Colon (tissue), 2 donors: ENCODE measurements at regions not wholly inside any gene's neighbourhood (a gene's known extent, or its start where the extent isn't known, plus 50 kb on each side); places are given as distances from the start of the nearest gene placed in this dataset.

Source experiments
- FAIRE-seq: peaks from 2 replicates; lab custom pipeline; 2012; peaks lifted over from hg19 to GRCh38; lab: Jason Lieb, UNC
- donor health status: control.
- donor health status: control.

DNA sequence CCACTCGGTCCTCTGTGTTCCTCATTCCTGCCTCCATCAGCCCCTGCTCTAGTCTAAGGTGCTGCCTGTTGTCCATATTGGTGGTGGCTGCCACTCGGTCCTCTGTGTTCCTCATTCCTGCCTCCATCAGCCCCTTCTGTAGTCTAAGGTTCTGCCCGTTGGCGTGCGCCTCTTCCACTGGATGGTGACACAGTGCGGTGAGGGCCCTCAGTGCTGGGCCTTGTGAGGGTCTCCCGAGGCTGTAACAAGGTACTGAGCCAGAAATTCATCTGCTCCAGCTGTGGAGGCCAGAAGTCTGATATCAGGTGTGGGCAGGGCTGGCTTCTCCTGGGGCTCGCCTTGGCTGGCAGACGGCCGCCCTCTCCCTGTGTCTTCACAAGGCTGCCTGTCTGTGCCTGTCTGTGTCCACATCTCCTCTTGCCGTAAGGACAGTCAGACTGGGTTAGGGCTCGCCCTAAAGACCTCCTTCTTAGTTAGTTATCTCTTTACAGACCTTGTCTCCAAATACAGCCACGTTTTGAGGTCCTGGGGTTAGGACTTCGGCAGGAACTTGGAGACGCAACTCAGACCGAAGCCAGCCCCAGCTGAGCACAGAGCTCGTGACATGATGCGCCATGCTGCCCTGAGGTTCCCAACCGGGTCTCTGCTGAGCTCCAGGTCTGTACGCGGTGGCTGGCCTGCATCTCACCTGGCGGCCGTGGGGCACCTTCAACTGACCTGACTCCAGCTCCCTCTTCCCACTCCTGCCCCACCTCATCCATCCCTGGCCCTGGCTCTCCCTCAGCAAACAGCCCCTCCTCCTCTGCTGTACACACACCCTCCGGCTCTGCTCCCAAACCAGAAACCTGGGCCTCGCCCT is 181.4 kb upstream of the SHH start:
- FAIRE-seq, result no peak

DNA sequence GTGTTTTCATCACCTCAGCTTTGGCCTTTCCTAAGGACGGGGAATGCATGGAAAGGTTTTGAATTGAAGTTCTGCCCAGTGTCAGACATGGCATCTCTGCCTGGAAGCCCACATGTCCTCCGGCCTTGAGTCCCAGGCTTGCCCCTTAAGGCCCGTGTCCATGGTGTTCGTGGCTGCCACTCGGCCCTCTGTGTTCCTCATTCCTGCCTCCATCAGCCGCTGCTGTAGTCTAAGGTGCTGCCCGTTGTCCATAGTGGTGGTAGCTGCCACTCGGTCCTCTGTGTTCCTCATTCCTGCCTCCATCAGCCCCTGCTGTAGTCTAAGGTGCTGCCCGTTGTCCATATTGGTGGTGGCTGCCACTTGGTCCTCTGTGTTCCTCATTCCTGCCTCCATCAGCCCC is 180.7 kb upstream of the SHH start:
- FAIRE-seq, result no peak

DNA sequence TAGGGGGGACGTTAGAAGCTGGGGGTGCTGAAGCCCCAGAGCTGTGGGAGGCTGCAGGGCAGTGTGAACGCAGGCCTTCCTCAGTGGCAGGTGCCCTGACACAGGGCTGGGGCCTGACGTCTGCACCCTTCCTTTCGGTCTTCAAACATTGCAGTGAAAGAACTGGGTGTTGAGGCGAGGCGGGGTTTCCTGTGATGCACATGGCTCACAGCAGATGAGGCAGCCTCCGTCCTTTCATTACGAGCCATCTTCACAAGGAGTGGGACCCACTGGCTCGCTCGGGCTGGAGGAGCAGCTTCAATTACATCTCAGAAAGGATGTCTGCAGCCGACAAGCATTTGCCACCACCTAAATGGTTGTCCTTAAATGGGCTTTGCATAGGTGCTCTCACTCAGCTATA is 180.3 kb upstream of the SHH start:
- FAIRE-seq, result no peak

DNA sequence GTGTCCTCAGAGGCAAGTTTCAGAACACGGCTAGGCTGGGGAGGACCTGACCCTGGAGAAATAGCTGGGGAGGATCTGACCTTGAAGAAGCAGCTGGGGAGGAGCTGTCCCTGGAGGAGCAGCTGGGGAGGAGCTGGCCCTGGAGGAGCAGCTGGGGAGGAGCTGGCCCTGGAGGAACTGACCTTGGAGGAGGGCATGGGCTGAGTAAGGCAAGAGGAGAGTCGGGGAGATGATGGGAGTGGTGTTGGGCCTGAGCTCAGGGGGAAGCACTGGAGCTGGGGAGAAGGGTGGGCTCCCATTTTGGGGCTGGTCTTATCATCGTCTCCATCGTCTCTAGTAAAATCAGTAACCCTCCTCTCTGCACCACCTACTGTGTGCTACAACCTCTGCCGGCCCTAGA is 179.8 kb upstream of the SHH start:
- FAIRE-seq, result no peak

DNA sequence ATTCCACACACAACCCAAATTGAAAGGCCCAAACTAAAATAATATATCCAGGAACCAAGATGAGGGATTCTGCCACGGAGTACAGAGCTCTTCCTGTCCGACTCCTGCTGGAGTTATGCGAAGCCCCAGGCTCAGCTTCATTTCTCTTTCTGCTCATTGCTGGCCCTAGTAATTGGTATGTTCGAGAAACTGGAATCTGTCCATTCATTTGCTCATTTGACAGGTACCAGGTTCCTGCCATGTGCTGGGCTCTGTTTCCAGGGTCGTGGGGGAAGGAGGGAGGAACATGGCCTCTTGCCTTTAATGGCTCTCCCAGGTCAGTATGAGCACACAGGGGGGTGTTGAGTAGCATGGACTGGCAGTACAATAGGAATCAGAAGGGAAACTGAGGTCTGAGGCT is 179.2 kb upstream of the SHH start:
- no peak for FAIRE-seq

DNA sequence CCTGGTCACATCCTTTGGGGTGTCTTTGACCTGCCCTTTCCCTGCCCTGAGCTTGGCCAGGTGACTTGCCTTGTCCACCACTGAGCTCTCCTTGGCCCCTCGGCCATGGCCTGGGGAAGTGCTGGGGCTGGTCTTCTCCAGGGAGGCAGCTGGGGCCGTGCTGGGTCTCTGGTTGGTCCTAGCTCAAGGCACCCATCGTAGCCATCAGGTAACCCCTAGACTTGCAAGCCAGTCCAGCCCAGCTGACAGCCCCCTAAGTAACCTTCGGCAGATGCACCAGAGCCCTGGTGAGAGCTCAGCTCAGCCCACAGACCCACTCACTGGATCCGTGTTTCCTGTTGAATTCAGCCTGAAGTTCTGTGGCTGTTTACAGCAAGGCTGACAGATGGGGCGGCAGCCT is 176.2 kb upstream of the SHH start:
- FAIRE-seq, result no peak

DNA sequence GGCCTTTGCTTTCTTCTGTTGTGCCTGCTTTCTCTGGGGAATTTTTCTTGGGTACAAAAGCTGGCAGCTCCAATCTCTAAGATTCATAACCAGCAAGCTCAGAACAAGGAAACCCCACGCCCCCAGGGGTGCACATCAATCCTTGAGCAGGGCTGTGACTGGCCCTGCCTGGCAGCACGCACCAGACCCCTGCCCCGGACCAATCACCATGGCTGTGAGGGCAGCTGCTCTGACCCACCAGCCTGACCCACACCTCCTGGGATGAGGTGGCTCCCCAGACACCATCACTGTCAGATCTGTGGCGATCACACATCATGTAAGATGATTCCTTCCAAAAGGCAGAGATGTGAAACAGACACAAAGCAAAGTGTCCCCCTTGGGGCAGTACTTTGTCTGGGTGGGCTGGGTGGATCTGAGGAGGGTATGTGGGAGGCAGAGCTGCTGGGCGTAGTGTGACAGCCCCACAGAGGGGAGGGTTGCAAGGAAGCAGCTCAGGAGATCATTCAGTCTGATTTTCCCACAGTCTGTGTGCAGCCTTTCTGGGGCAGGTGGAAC is 175.5 kb upstream of the SHH start:
- FAIRE-seq, result no peak

DNA sequence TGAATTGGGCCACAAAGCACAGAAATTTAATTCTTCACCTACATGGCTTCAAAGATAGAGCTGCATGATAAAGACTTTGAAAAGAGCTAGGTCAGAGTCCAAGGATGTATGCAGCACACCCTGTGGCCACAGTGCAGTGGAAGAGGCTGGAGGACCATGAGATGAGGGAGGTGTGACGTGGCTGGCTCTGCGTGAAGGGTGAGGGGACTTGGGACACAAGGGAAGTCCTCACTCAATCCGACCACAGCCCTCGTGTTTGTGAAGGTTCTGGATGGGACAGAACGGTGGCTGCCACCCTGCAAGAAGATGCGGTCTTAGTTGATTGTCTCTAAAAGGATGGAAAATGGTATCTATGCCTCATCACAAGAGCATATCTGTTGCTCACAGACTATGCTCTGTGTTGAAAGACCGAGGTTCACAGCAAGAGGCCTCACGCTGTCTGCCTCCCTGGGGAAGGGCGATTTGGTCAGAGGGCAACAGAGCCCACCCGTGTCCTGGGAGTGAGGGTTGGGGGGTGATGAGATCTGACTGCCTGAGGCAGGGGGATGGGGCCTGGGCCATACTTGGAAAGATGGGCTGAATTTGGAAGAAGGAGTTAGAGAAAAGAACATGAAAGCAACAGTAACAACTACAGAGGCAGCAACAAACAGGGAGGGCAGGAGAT is 174.4 kb upstream of the SHH start:
- FAIRE-seq, result no peak

DNA sequence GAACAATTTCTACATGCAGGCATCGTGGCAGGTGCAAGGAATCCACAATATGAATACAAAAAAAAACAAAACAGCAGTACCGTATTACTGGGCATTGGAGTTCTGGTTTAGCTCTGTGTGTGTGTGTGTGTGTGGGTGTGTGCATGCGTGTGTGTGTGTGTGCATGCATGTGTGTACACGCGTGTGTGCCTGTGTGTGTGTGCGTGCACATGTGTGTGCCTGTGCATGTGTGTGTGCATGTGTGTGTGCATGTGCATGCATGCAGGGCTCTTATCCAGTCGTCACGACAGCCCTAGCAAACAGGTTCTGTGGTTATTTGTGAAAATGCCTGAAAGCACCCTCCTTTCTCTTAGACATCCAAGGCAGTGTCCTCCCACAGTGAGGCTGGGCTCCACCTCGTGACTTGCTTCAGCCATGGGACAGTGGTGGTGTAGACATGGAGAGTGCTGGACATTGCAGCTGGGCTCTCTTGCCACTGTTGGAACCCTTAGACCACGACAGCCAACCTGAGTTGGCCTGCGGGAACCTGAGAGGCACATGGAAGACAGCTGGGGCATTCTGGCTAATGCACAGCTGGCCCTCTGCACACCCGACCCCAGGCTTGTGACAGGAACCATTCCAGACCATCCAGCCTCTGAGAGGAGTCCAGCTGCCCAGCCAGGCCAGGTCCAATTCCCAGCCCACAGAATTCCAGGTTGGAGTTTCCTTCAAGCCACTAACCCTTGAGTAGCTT is 173.4 kb upstream of the SHH start:
- no peak for FAIRE-seq

DNA sequence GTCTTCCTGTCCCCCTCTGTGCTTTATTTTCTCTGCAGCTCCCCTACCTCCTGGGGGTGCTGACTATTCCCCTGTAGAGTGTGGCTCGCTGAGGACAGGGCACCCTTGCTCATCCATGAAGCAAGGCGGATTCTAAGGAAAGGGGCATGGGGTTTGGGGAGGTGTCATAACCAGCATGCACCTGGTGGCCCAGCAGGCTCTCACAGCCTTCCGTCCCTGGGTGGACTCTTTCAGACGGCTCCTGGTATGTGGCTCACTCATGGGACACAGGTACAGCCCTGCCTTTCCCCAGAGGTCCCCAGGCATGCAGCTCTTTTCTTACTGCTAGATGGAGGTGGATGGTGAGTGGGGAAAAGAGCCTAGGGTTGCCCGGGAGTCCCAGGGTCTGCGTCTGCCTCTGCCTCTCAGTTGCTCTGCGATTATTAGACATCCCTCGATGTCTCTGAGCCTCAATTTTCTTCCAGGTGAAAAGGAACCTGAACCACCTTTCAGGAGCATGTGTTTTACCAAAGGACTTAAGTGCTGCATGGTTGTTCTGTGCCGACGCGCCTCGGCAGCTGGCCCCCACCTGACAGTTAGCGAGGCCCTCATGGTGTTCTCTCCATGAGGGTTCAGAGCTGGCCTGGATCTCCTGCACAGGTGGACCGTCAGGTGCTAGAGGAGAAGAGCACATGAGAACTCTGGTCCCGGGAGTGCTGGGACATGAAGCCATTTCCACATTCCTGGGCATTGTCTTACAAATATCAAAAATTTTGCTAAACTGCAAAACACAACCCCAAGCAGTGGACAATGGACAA is 172.5 kb upstream of the SHH start:
- FAIRE-seq, result no peak

DNA sequence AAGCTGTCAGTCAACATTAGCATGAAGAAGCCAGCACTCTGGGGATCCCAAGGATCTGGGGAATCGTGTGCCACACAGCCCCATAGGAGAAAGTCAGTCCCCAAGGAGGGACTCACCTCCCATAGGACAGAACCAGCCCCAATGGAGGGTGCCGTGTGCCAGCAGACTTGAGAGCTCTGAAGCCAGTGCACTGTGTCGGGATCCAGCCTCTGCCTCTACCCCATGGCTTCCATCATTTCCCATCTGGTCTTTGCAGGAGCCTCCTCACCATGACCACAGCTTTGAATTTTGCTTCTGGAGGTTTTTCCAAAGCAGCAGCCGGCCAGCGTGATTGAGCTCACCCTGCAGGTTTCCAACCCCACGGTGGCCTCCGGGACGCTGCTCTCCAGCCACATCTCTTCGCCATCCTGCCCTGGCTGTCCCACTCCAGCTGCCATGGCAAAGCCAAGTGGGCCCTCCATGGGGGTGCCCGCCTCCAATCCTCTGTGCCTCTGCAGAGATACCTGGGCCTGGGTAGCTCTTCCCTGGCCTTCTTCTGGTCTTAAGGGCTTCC is 171.8 kb upstream of the SHH start:
- no peak for FAIRE-seq

DNA sequence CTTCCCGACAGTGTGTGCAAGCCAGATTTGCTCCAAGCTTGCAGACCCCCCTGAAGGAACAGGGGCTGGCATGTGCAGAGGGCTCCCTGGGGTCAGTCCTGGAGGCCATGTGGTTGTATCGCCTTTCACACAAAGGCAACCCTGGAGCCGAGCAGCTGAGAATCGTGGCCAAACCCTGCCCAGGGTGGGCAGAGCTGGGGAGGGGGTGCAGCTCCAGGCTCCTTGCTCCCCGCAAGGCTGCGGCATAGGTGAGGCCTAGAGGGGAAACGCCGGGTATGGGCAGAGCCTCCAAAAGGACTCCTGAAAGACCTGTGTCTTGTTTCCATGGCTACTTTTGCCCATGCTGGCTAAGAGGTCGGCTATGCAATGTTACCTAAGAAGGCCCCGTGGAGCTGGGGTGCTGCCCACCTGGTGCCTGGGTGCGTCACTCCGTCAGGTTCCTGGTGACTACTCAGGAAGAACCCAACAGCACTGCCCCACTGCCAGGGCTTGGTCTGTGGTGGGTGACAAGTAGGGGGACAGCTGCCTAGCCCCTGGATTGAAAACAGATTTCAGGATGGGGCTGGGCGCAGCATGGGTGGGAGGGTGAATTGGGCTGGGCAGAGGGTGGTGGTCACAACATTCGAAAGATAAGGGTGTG is 171.0 kb upstream of the SHH start:
- no peak for FAIRE-seq

DNA sequence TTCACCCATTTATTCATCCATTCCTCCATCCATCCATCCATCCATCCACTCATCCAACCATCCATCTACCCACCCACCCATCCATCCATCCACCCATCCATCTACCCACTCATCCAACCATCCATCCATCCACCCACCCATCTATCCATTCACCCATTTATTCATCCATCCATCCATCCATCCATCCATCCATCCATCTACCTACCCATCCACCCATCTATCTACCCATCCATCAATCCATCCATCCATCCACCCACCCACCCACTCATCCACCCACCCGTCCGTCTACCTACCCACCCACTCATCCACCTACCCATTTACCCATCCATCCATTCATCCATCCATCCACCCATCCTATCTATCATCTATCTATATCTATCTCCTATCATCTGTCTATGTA is 169.4 kb upstream of the SHH start:
- FAIRE-seq, result no peak

DNA sequence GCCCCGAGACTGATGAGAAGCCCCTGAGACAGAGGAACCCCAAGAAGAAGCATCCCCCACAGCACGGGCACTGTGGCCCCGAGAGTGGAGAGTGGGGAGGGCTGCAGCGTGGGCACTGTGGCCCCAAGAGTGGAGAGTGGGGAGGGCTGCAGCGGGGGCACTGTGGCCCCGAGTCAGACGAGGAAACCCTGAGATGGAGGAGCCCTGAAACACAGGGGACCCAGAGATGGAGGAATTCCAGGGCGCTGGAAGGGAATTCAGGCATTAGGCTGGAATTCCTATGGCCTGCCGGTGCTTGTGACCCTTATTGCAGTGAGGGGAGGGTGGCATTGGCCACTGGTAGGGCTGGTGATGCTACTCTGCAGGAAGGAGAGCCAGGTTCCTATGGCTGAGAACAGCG is 168.6 kb upstream of the SHH start:
- FAIRE-seq, result no peak

DNA sequence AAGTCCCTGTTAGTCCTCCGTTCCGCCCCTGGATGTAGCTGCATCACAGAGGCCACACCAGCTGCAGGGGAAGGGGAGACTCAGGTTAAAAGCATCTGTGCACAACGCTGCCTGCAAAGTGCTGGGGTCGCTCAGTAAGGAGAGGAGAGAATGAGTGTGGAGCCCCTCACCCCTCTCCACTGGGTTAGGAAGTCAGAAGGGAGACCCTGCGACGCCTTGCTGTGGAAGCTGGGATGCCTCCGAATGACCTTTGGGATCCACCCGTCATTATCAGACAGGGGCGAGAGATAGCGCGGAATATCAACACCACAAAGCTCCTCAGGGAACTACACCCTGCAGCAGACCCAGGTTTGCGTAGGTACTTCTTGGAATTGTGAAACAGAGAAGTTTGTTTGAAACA is 167.7 kb upstream of the SHH start:
- FAIRE-seq, result no peak

DNA sequence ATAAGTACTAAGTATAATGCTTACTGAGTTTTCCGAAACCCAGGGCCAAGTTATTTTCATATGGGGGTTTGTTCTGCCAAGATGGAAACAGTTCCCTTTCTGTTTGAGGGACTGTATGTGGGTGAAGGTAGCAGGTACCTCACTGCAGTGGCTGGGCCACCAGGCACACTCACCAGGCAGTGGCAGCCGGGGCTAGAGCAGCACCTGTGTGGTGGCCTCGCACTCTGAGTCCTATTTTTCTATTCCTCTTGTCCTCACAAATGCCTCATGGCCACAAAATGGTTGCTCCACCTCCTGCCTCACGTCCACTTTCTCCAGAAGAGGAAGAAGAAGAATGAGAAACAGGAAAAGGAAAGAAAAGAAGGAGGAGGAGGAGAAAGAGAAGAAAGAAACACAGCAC is 167.3 kb upstream of the SHH start:
- no peak for FAIRE-seq

DNA sequence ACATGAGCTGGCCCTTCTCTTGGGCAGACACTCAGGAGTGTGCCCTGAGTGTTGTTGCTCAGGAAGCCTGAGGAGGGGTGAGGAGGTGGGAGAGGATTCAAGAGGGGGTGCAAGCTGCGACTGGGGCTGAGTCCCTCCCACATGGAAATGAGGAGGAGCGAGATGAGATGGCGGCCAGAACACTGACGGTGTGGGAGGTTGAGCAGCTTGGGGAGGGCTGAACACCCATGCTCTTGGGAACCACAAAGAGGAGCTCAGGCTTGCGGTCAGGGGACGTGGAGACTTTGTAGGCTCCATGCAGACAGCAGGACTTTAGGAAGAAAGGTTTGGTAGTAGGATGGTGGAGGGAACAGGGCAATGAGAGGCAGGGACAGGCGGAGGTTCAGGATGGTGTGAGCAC is 163.2 kb upstream of the SHH start:
- no peak for FAIRE-seq

DNA sequence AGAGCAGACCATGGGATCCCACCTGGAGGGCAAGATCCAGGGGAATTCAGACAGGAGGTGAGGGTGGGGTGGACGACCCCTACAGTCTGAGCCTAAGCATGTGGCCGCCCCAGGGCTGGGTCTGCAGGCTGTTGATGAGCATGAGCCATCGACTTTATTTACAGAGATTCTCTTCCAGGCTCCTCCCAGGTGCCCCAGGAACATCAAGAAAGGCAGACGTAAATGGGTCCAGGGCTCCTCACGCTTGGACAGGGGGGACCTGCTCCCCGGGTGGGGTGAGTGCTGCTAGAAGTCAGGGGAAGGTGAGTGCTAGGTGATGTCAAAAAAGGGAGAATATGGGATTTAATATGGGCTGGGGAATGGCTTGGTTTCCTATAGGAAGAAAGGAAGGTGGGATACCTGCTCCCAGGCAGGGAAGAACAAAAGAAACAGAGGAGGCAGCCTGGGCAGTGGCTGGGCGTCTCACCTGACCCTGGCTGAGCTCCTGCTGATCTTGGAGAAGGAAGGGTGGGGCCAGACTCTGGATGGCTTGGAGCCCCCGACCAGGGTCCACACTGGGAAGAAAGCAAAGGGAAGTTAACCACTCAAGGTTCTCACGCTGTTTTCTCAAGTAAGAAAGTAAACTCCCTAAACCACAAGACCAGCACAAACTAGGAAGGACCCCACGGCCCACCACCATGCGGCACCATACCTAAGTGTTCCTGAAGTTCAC is 162.1 kb upstream of the SHH start:
- FAIRE-seq, result no peak

DNA sequence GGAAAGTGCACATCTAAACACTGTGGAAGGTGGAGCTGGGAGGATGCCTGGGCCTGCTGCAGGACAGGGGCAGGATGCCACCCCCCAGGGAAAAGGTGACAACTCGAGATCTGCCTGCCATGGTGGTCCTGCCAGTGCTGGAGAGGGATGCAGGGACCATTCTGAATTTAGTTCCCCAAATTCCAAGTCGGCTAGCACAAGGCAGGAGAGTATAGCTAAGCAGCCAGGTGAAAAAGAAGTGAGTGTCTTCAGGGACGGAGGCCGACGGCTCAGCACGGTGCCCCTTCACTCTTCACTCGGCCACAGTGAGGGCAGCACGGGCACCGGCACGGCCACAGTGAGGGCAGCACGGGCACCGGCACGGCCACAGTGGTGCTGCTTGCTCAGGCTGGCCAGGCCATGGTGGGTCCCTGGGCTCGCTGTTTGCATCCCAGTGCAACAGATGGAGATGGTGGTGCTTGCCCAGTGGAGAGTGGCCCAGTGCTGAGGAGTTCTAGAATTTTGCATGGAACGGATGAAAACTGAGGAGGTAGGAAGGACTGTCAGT is 161.3 kb upstream of the SHH start:
- FAIRE-seq, result no peak

DNA sequence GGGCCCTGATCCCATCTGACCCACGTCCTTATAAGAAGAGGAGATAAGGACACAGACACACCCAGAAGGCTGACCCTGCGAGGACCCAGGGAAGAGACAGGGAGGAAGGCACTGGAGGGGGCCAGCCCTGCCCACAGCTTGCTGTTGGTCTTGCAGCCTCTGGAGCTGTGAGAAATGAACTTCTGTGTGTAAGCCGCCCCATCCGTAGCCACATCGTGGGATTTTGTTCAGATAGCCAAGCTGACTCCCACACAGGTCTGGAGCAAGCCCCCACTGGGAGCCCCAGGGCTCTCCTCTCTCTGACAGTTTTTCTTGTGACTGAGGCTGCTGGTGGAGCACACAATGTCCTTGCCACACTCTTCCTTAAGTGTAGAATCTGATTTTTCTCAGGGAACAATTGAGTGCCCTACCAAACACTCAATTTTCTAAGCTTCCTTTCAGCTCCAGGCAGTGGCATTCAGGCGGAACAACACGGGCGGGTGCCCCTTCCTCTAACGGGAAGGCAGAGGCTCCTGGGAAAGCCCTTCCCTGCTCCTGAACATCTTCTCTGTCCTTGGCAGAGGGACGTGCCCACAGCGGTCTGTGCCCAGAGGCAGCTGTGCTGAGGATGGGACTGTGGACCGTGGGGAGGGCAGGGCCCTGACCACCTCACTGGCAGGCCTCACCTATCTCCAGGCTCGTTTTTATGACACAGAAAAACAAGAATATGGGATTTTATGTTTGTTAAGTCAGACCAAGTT is 160.6 kb upstream of the SHH start:
- no peak for FAIRE-seq
